CD14-positive monocyte (primary cell): ENCODE measurements at regions not wholly inside any gene's neighbourhood (a gene's known extent, or its start where the extent isn't known, plus 50 kb on each side); places are given as distances from the start of the nearest gene placed in this dataset.
"Not testable (repeated sequence)": the region's sequence is repeated elsewhere in the genome, so short reads cannot be mapped to it uniquely, and the experiment has no call there.

Experiments
- DNase-seq, 3 donors: peaks; one replicate each; pipeline ENCODE4 v3.0.0-alpha.2; 2011 to 2022
- H2AFZ ChIP-seq: 2 replicates; pipeline ENCODE4 v1.6.0; 2012; ENCODE audit warnings: mild to moderate bottlenecking, low read depth, low read length, inconsistent platforms; ENCODE audit not compliant: insufficient read depth, poor library complexity, severe bottlenecking
- H3K27ac ChIP-seq, 2 donors: 1 replicate in 1 of 2; 2 replicates in 1 of 2; pipeline ENCODE4 v1.5.1; 2012 to 2013; ENCODE audit warnings: low read length in 2 of 2, control low read depth in 1 of 2, inconsistent platforms in 1 of 2, low read depth in 1 of 2, mild to moderate bottlenecking in 1 of 2
- H3K27me3 ChIP-seq, 2 donors: one replicate each; pipeline versions ENCODE4 v1.6.0 to v1.6.1; 2011 to 2013; ENCODE audit warnings: low read length in 2 of 2; ENCODE audit not compliant: control insufficient read depth in 2 of 2, insufficient read depth in 2 of 2
- H3K36me3 ChIP-seq, 2 donors: replicated peaks in 1 of 2; 1 replicate in 1 of 2; 2 replicates in 1 of 2; pipeline versions ENCODE4 v1.5.1 to v1.6.1; 2012 to 2013; ENCODE audit warnings: low read length in 2 of 2, control low read depth in 1 of 2, inconsistent platforms in 1 of 2, mild to moderate bottlenecking in 1 of 2; ENCODE audit not compliant: insufficient read depth in 2 of 2, control insufficient read depth in 1 of 2
- H3K4me1 ChIP-seq, 2 donors: 1 replicate in 1 of 2; 2 replicates in 1 of 2; pipeline versions ENCODE4 v1.5.1 to v1.6.1; 2012 to 2013; ENCODE audit warnings: low read length in 2 of 2, control low read depth in 1 of 2, inconsistent platforms in 1 of 2, mild to moderate bottlenecking in 1 of 2, moderate library complexity in 1 of 2; ENCODE audit not compliant: insufficient read depth in 2 of 2, control insufficient read depth in 1 of 2
- H3K4me2 ChIP-seq: replicated peaks from 2 replicates; pipeline ENCODE3; 2012; ENCODE audit warnings: low read length, moderate library complexity, mild to moderate bottlenecking; ENCODE audit not compliant: poor library complexity, severe bottlenecking; ENCODE audit errors: extremely low read depth
- H3K4me3 ChIP-seq, 3 experiments: fragments of 200-600 bp in 1 of 3; sonication (generic) in 1 of 3; replicated peaks in 1 of 3; 1 replicate in 2 of 3; 2 replicates in 1 of 3; pipeline ENCODE4 v1.5.1; 2011 to 2013; ENCODE audit warnings: low read length in 3 of 3, mild to moderate bottlenecking in 3 of 3, control low read depth in 2 of 3, low read depth in 2 of 3, inconsistent platforms in 1 of 3, moderate library complexity in 1 of 3
- H3K79me2 ChIP-seq: 2 replicates; pipeline ENCODE4 v1.6.0; 2012; ENCODE audit warnings: mild to moderate bottlenecking, control low read depth, inconsistent platforms, low read length, moderate library complexity; ENCODE audit not compliant: insufficient read depth
- H3K9ac ChIP-seq: 2 replicates; pipeline ENCODE4 v1.6.0; 2017; ENCODE audit warnings: low read length, mild to moderate bottlenecking; ENCODE audit not compliant: insufficient read depth, poor library complexity, severe bottlenecking
- H3K9me3 ChIP-seq, 2 donors: replicated peaks in 1 of 2; 1 replicate in 1 of 2; 2 replicates in 1 of 2; pipeline versions ENCODE4 v1.5.1 to v1.6.1; 2012 to 2013; ENCODE audit warnings: low read length in 2 of 2, control low read depth in 1 of 2; ENCODE audit not compliant: control insufficient read depth in 1 of 2, insufficient read depth in 1 of 2
- H4K20me1 ChIP-seq: 2 replicates; pipeline ENCODE4 v1.6.0; 2012; ENCODE audit warnings: mild to moderate bottlenecking, low read length, control low read depth, moderate library complexity; ENCODE audit not compliant: insufficient read depth
- H3K27ac Mint-ChIP-seq, 7 donors: one replicate each; pipeline ENCODE4 v1.8.0; 2020; ENCODE audit warnings: mild to moderate bottlenecking in 7 of 7, mixed read lengths in 7 of 7, moderate library complexity in 6 of 7, inconsistent platforms in 2 of 7
- H3K27me3 Mint-ChIP-seq, 3 donors: one replicate each; pipeline ENCODE4 v1.8.0; 2021 to 2022; ENCODE audit warnings: low read depth in 3 of 3, mild to moderate bottlenecking in 3 of 3, mixed read lengths in 3 of 3, moderate library complexity in 3 of 3, inconsistent platforms in 1 of 3
- H3K36me3 Mint-ChIP-seq, 2 donors: one replicate each; pipeline ENCODE4 v1.8.0; 2020; ENCODE audit warnings: mixed read lengths in 2 of 2, inconsistent platforms in 1 of 2, mild to moderate bottlenecking in 1 of 2
- H3K4me1 Mint-ChIP-seq: one replicate; pipeline ENCODE4 v1.8.0; 2020; ENCODE audit warnings: mild to moderate bottlenecking, mixed read lengths
- H3K4me3 Mint-ChIP-seq, 2 donors: one replicate each; pipeline ENCODE4 v1.8.0; 2020; ENCODE audit warnings: mild to moderate bottlenecking in 2 of 2, mixed read lengths in 2 of 2, moderate library complexity in 1 of 2
- H3K9me3 Mint-ChIP-seq, 7 donors: one replicate each; pipeline ENCODE4 v1.8.0; 2020 to 2022; ENCODE audit warnings: mixed read lengths in 7 of 7, mild to moderate bottlenecking in 6 of 7, moderate library complexity in 6 of 7, inconsistent platforms in 2 of 7
- CTCF ChIP-seq: fragments of 200-600 bp; IDR thresholded peaks from one replicate; pipeline ENCODE4 v1.8.0; 2022; ENCODE audit warnings: antibody characterized with exemption, mild to moderate bottlenecking
- WGBS: methylation state at CpG from one replicate; pipeline ENCODE4 v1.1.5; 2013; ENCODE audit warnings: missing lambda C conversion rate; ENCODE audit not compliant: insufficient coverage; 5-methylcytosine and 5-hydroxymethylcytosine counted together
- intact Hi-C, 2 donors: fragments of 100-400 bp; cut with micrococcal nuclease; formaldehyde crosslinking; loops; one replicate each; pipeline versions ENCODE4 v1.15.0 to v1.15.1; 2023

GRCh38 chr5:27125856-27126255 lies 87.5 kb upstream of the CDH9 start:
- no peak for TF ChIP-seq CTCF

GRCh38 chr5:27124590-27124989 lies 86.2 kb upstream of the CDH9 start:
- Histone ChIP-seq H2AFZ (no peak overlapping the region), H4K20me1 (no peaks in the 10 kb centered on the region), H3K4me2 (no peak overlapping the region), H3K27ac (no peak overlapping the region), H3K27me3 (no peaks in the 10 kb centered on the region), H3K4me3 (no peak overlapping the region), H3K9me3 (peaks cover 17 to 20% of the 10 kb centered on the region in 2 donors), H3K4me1 (no peaks in the 10 kb centered on the region), H3K36me3 (no peaks in the 10 kb centered on the region), H3K79me2 (no peaks in the 10 kb centered on the region), H3K9ac (no peak overlapping the region)
- no peak for TF ChIP-seq CTCF
- WGBS: no CpG with 5 or more reads among the region's 3 CpGs
- Mint-ChIP-seq H3K9me3 (peaks cover 6 to 19% (median 14%) of the 10 kb centered on the region in 7 donors), H3K4me3 (no peak overlapping the region), H3K4me1 (no peaks in the 10 kb centered on the region), H3K27me3 (no peaks in the 10 kb centered on the region), H3K27ac (no peak overlapping the region), H3K36me3 (no peaks in the 10 kb centered on the region)
- DNase-seq: no peak
- intact Hi-C loops: no loop called here

More at GRCh38 chr5:27125856-27126255, 87.5 kb upstream of the CDH9 start:
- Mint-ChIP-seq H3K9me3 (peaks cover 1 to 14% (median 5%) of the 10 kb centered on the region in 7 donors), H3K4me1 (no peaks in the 10 kb centered on the region), H3K36me3 (no peaks in the 10 kb centered on the region), H3K4me3 (no peak overlapping the region), H3K27ac (no peak overlapping the region), H3K27me3 (no peaks in the 10 kb centered on the region)
- Histone ChIP-seq H3K36me3 (no peaks in the 10 kb centered on the region), H4K20me1 (no peaks in the 10 kb centered on the region), H3K4me2 (no peak overlapping the region), H3K4me3 (no peak overlapping the region), H3K9me3 (peaks cover 9% of the 10 kb centered on the region in 2 donors), H2AFZ (no peak overlapping the region), H3K9ac (no peak overlapping the region), H3K4me1 (no peaks in the 10 kb centered on the region), H3K27ac (no peak overlapping the region), H3K27me3 (no peaks in the 10 kb centered on the region), H3K79me2 (no peaks in the 10 kb centered on the region)
- WGBS: 100% methylated on average over 2 of the region's 2 CpGs
- intact Hi-C loops: no loop called here
- DNase-seq: no peak

- DNase-seq, H2AFZ ChIP-seq, H3K27me3 ChIP-seq, H3K9ac ChIP-seq, H4K20me1 ChIP-seq, H3K4me1 Mint-ChIP-seq, intact Hi-C loops, H3K4me3 Mint-ChIP-seq, H3K36me3 ChIP-seq, H3K4me1 ChIP-seq, H3K36me3 Mint-ChIP-seq, H3K27ac ChIP-seq, H3K79me2 ChIP-seq, H3K4me3 ChIP-seq, H3K4me2 ChIP-seq, H3K27ac Mint-ChIP-seq, H3K27me3 Mint-ChIP-seq: not testable (repeated sequence)
- WGBS: 93% methylated on average over 11 of the region's 38 CpGs
- H3K9me3 ChIP-seq: peaks cover 22 to 35% of the 10 kb centered on the region in 2 donors
- peaks cover 10 to 26% (median 15%) of the 10 kb centered on the region in 7 donors for H3K9me3 Mint-ChIP-seq
Observed at GRCh38 chr5:27119736-27120321, 81.4 kb upstream of the CDH9 start.
